ENCODE measurements at regions not wholly inside any gene's neighbourhood (a gene's known extent, or its start where the extent isn't known, plus 50 kb on each side); places are given as distances from the start of the nearest gene placed in this dataset.
"Not testable (repeated sequence)": the region's sequence is repeated elsewhere in the genome, so short reads cannot be mapped to it uniquely, and the experiment has no call there.

- DNase-seq = no peak
Measured at GRCh38 chr3:159858650-159859049, 130.0 kb upstream of the IL12A start.

DNA sequence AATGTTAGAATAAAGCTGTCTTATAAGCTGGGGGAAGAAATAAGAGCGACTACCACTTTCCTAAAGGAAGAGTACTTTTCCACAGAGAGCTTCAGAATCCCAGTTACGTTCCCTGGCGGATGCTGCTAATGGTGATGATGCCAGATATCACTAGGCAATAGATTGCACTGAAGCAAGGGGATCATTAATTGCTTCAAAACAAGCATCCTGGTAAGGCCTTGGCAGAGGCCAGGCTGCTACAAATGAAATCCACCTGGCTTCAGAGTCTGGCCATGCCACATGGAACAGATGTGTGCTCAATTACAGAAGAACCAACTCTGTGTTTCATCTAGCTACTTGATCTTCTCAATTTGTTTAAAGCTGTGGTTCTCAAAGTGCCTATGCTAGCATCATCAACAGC, 129.2 kb upstream of the IL12A start:
- peak; percentile 90 for DNase-seq

- DNase-seq = no peak
Measured at GRCh38 chr3:159859836-159860235, 128.8 kb upstream of the IL12A start.

DNA sequence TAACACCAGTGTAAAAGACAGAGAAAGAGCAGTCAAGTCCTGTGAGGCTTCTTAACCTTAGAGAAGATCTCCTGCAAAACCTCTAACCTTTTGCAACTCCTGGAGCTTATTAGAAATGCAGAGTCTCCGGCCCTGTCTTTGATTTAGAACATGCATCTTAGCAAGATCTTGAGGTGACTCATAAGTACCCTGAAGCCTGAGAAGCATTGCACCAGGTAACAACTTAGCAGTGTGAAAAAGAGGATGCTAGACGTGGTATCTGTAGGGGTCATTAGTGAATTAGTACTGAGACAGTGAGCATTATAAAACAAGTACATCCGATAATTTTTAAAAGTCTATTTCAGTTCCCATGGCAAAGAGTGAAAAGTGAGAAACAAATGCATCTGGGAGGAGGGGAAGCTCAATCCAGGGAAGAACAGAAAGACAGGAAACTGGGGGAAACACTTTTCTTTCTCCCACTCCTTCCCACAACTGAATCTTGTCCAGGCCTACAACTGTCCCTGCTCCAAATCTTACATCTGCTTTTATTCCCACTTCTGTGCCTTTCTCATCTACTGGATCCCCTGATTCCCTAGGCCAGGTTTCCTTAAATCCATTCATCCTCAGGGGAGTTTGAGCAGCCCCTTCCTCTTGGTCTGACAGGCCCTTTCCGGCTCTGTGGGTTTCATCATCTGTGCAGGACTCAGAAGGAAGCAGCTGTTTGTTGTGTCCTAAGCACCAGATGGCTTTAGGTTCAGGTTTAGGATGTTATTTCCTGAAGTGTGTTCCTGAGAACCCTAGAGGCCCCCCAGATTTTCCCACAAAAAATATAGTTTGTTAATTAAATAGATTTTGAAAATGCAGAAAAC, 128.1 kb upstream of the IL12A start:
- peak; percentile 64 for DNase-seq

GRCh38 chr3:159861369-159861987, 127.2 kb upstream of the IL12A start:
- DNase-seq = no peak

DNA sequence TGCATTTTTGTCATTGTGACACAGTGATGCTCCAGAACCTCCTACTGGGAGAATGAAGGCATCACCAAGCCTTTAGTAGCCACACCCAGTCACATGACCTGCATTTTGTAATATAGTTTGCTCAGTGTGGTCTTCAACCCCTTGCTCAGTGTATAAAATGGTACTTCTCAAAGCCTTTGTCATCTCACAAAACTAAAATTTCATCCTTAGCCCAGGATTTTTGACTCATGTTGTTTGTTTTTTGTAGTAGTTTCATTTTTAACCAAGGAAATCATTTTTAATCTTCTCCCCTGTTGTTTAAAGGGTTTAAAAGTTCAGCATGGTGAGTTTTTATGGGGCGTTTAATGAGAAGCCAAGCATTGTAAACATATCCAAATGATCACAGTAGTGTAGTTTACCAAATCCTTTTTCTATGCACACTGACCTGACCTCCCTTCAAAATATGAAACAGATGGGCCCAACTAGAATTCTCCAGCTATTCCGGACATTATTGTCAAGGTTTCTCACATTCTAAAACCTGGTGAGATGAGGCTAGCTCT, 123.5 kb upstream of the IL12A start:
- no peak for DNase-seq

- no peak for DNase-seq
Measured at GRCh38 chr3:159866201-159866746, 122.4 kb upstream of the IL12A start.

DNA sequence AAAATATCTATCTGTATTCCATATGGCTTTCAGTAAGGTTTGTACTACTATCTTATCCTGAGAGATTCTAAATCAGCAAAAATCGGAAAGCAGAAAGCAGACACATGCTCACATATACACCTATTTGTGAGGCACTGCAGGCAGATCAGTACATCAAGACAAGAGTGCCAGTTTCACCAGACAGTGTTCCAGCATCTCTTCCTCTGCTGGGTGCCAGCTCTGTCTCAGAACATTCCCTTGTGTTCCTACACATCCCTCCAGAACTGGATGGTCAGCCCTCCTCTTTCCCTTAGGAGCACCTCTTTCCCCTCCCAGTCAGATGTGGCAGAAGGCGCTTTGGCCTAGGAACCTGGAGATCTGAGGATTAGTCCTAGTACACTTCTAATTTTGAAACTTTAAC, 121.3 kb upstream of the IL12A start:
- no peak for DNase-seq

- no peak for DNase-seq
Measured at GRCh38 chr3:159870723-159871122, 117.9 kb upstream of the IL12A start.

DNA sequence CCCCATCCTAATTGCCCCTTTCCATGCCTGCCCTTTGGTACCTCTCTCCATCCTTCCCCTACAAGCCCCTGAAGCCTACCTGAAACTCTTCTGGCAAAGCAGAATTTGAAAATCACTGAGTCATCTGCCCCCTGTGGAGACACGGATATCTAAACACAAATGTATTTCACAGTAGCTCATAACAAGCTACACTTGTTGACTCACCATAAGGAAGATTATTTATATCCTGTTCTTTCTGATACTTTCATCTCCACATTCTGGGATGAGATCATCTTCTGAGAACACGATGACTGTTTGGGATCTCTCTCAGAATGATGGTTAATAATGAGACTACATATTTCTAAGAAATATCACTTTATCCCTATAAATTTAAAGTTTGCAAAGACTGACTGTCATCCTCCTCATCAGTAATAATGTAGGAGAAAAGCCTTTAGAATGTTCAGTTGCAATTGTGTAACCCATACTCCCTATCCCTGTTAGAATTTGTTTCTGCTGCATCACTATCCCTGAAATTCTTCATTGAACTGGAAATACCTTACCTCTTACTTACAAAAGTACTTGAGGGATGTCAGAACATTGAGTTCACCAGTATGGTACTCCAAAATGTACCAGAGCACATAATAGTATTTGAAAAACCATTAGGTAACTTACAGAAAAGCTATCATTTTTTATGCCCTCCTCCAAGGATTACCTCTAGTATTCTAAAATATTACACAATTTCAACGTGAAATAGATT, 116.1 kb upstream of the IL12A start:
- no peak for DNase-seq

- no peak for DNase-seq
Measured at GRCh38 chr3:159875116-159875515, 113.5 kb upstream of the IL12A start.

DNA sequence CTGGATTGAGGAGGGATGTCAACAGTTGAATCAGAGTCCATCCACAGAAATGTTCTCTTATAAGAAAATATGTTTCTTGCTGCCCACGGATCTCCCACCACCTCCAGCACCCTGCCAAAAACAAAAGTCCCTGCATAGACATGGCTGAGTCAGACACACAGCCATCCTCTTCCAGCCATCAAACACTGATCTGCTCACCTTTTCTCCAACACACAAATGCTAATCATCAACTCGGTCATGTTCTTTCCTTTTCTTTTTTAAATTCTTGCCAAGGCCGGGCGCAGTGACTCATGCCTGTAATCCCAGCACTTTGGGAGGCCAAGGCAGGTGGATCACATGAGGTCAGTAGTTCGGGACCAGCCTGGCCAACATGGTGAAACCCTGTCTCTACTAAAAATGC, 110.7 kb upstream of the IL12A start:
- DNase-seq = no peak

GRCh38 chr3:159879146-159879545, 109.5 kb upstream of the IL12A start:
- no peak for DNase-seq

DNA sequence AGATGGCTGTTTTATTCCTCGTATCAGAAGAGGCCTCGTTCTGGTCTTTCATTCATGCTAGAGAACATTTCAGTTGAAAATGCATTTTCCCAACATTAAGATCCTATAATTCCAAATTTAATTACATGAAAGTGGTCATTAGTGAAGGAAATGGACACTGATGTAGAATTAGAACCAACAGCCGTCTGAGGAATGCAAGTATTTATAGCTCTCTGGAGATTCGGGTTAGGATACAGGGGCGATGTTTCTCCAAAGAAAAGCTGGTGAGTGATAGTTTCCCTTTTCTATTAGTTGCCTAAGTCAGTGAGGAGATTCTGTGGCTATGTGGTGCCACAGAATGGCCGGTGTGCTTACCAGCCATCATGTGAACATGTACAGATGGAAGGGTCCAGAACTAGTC, 109.0 kb upstream of the IL12A start:
- no peak for DNase-seq

GRCh38 chr3:159881208-159881607, 107.4 kb upstream of the IL12A start:
- DNase-seq = no peak

DNA sequence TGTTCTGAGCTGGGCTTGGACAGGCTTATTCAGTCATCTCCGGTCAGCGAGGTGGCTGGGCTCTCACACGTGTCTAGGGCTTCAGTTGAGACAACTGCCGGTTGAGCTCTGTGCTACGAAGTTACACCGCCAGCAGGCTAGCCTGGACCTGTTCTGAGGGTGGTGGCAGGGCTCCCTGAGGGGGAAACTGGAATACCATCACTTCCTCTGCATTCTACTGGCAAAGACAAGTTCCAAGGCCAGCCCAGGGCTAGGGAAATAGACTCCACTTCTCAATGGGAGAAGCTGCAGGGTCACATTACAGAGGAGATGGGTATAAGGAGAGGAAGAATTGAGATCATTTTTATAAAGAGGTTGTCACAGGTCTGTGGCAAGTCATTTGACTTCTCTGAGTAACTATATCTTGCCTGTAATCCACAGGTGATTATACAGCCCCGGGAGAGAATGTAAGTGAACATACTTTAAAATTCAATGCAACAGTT, 106.8 kb upstream of the IL12A start:
- no peak for DNase-seq

- no peak for DNase-seq
Measured at GRCh38 chr3:159882367-159882766, 106.3 kb upstream of the IL12A start.

- DNase-seq = peak; percentile 96
Measured at GRCh38 chr3:159882790-159883779, 105.5 kb upstream of the IL12A start.

DNA sequence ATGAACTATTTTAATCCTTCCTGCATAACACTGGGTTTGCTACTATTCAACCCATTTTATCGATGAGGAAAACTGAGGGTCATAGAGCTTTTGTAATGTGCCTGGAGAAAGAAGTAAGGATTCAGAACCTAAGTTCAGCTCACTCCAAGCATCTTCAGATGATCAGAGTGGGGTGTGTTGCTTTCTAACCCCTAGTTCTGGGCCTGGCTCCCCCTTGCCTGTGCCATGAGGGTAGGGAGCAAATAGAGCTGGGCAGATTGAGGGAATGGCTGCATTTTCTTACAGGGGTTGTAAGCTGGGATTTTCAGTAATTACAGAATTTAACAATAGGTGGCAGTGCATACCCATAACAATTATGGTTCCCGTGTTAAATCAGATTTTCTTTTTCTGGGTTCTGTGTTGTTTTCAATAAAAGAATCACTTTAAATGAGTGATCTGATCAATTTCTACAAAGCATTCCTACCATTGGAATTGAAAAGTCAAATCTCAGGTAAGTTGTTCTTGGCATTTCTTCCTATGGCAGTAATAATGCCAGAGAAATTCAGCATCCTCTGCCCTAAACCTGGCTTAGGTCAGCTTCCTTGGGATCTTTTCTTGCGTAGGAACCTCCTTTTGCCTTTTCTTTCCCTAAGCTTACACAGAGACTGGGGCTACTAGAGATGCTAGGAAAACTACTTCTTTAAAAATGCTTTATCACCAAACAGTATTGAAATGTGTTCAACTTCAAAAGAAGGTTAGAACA, 103.8 kb upstream of the IL12A start:
- DNase-seq = no peak

DNA sequence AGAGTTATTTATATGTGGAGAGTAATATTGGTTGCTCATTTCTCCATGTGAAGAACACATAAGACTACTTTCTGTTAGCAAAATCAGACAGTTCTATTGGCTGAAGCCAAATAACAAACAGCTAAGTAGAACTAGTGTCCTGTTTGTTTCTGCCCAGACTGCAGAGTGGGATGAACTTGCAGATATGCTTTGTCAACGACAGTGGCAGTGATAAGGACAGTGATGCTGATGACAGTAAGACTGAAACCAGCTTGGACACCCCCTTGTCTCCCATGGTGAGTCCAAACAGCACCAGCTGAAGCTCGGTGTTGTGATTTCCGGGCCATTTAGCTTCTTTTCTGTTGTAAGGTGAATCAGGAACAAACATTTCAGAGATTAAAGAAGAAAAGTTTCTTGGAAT, 102.6 kb upstream of the IL12A start:
- DNase-seq = no peak

GRCh38 chr3:159886530-159886929, 102.1 kb upstream of the IL12A start:
- DNase-seq = not testable (repeated sequence)
